ENCODE measurements at regions not wholly inside any gene's neighbourhood (a gene's known extent, or its start where the extent isn't known, plus 50 kb on each side); places are given as distances from the start of the nearest gene placed in this dataset.

DNA sequence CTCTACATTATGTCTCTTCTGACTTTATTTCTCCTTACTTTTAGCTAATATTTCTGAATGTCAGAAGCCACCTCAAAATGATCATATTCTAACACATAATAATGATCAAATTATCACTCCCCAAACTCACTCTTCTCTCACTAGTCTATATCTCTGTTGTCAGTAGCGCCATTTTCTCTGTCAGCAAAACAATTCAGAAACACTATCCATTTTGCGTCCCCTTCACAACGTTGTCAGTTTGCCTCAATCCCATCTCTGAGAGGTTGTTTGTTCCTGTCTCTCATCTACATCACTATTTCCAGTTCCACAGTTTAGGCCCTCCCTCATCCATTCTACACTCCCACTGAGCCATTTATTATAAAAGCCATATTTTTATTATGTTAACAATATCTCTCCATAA, 1376.3 kb upstream of the ACVR2A start:
- TF ChIP-seq, protein P1, sequence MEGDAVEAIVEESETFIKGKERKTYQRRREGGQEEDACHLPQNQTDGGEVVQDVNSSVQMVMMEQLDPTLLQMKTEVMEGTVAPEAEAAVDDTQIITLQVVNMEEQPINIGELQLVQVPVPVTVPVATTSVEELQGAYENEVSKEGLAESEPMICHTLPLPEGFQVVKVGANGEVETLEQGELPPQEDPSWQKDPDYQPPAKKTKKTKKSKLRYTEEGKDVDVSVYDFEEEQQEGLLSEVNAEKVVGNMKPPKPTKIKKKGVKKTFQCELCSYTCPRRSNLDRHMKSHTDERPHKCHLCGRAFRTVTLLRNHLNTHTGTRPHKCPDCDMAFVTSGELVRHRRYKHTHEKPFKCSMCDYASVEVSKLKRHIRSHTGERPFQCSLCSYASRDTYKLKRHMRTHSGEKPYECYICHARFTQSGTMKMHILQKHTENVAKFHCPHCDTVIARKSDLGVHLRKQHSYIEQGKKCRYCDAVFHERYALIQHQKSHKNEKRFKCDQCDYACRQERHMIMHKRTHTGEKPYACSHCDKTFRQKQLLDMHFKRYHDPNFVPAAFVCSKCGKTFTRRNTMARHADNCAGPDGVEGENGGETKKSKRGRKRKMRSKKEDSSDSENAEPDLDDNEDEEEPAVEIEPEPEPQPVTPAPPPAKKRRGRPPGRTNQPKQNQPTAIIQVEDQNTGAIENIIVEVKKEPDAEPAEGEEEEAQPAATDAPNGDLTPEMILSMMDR (IDR thresholded peaks at IDR 0.05): no peak
- no peak for TF ChIP-seq POLR2A (IDR thresholded peaks at IDR 0.05)
